HEK293 (cell line): ENCODE measurements at regions not wholly inside any gene's neighbourhood (a gene's known extent, or its start where the extent isn't known, plus 50 kb on each side); places are given as distances from the start of the nearest gene placed in this dataset.

Experiments used
- CTCF ChIA-PET: fragments of 350-600 bp; formaldehyde crosslinking; extraction: SDS; loops from one replicate; lab custom pipeline; 2021; ENCODE audit warnings: antibody characterized with exemption; lab: Yijun Ruan, JAX
- POLR2A ChIA-PET: fragments of 300-600 bp; formaldehyde crosslinking; extraction: SDS; loops from one replicate; lab custom pipeline; 2020; ENCODE audit warnings: antibody characterized with exemption, inconsistent platforms; lab: Yijun Ruan, JAX
- H3K27ac ChIP-seq: fragments of 200-500 bp; sonication (Bioruptor generic); 2 replicates; pipeline ENCODE4 v1.5.1; 2014; ENCODE audit warnings: low read depth, low read length, control low read depth, inconsistent platforms; ENCODE audit errors: extremely low read depth
- H3K36me3 ChIP-seq, 2 experiments: fragments of 200-500 bp in 1 of 2; sonication (Bioruptor generic) in 1 of 2; 1 replicate in 1 of 2; 2 replicates in 1 of 2; pipeline ENCODE4 v1.5.1; 2014 to 2017; ENCODE audit warnings: inconsistent platforms in 2 of 2, low read length in 2 of 2; ENCODE audit not compliant: control insufficient read depth in 2 of 2, insufficient read depth in 1 of 2
- H3K4me1 ChIP-seq: fragments of 200-500 bp; sonication (Bioruptor generic); 2 replicates; pipeline ENCODE4 v1.5.1; 2014; ENCODE audit warnings: mild to moderate bottlenecking, low read length, inconsistent platforms; ENCODE audit not compliant: control insufficient read depth, insufficient read depth
- H3K4me3 ChIP-seq: 2 replicates; pipeline ENCODE4 v1.5.1; 2011; ENCODE audit warnings: low read depth, mild to moderate bottlenecking, control low read depth, low read length, moderate library complexity
- H3K9me3 ChIP-seq: fragments of 200-500 bp; sonication (Bioruptor generic); 2 replicates; pipeline ENCODE4 v1.5.1; 2014; ENCODE audit warnings: low read depth, low read length, inconsistent platforms; ENCODE audit not compliant: control insufficient read depth, insufficient read depth
- GFI1B ChIP-seq: fragments of 450-650 bp; formaldehyde crosslinking; IDR thresholded peaks from 2 replicates; pipeline ENCODE4 v1.5.1; 2016; ENCODE audit warnings: missing biosample characterization, missing genetic modification characterization
- GLIS2 ChIP-seq: fragments of 450-650 bp; formaldehyde crosslinking; IDR thresholded peaks from 2 replicates; pipeline ENCODE4 v1.5.1; 2016; ENCODE audit warnings: missing biosample characterization, missing genetic modification characterization
- KLF16 ChIP-seq: fragments of 450-650 bp; formaldehyde crosslinking; IDR thresholded peaks from 2 replicates; pipeline ENCODE4 v1.5.1; 2017; ENCODE audit warnings: missing biosample characterization, missing genetic modification characterization
- KLF9 ChIP-seq: fragments of 450-650 bp; formaldehyde crosslinking; IDR thresholded peaks from 2 replicates; pipeline ENCODE4 v1.5.1; 2016; ENCODE audit warnings: missing biosample characterization, missing genetic modification characterization, low read depth
- MEIS1 ChIP-seq: sonication (generic); formaldehyde crosslinking; IDR thresholded peaks from 2 replicates; pipeline ENCODE4 v1.8.1; 2022; ENCODE audit warnings: missing genetic modification reagents, mild to moderate bottlenecking, borderline replicate concordance
- OSR2 ChIP-seq: fragments of 450-650 bp; formaldehyde crosslinking; IDR thresholded peaks from 2 replicates; pipeline ENCODE4 v1.5.1; 2016; ENCODE audit warnings: missing biosample characterization, missing genetic modification characterization
- ZIC2 ChIP-seq: fragments of 450-650 bp; formaldehyde crosslinking; IDR thresholded peaks from 2 replicates; pipeline ENCODE4 v1.5.1; 2016; ENCODE audit warnings: missing biosample characterization, missing genetic modification characterization
- ZNF114 ChIP-seq: fragments of 450-650 bp; formaldehyde crosslinking; IDR thresholded peaks from 2 replicates; pipeline ENCODE4 v1.5.0; 2017; ENCODE audit warnings: missing biosample characterization, missing genetic modification characterization
- ZNF175 ChIP-seq: fragments of 450-650 bp; formaldehyde crosslinking; IDR thresholded peaks from 2 replicates; pipeline ENCODE4 v1.5.1; 2016; ENCODE audit warnings: missing biosample characterization, missing genetic modification characterization
- ZNF404 ChIP-seq: fragments of 450-650 bp; formaldehyde crosslinking; IDR thresholded peaks from 2 replicates; pipeline ENCODE4 v1.5.1; 2017; ENCODE audit warnings: missing biosample characterization, missing genetic modification characterization
- ZNF488 ChIP-seq: fragments of 450-650 bp; formaldehyde crosslinking; IDR thresholded peaks from 2 replicates; pipeline ENCODE4 v1.5.1; 2016; ENCODE audit warnings: missing biosample characterization, missing genetic modification characterization
- ZNF529 ChIP-seq: fragments of 450-650 bp; formaldehyde crosslinking; IDR thresholded peaks from 2 replicates; pipeline ENCODE4 v1.5.1; 2017; ENCODE audit warnings: missing genetic modification characterization, missing biosample characterization; ENCODE audit not compliant: insufficient replicate concordance
- ZNF561 ChIP-seq: fragments of 450-650 bp; IDR thresholded peaks from 2 replicates; pipeline ENCODE4 v1.5.1; 2018; ENCODE audit warnings: missing biosample characterization, missing genetic modification characterization, borderline replicate concordance
- ZNF600 ChIP-seq: fragments of 450-650 bp; formaldehyde crosslinking; IDR thresholded peaks from 2 replicates; pipeline ENCODE4 v1.5.1; 2016; ENCODE audit warnings: missing biosample characterization, missing genetic modification characterization
- ZNF610 ChIP-seq: fragments of 450-650 bp; formaldehyde crosslinking; IDR thresholded peaks from 2 replicates; pipeline ENCODE4 v1.5.1; 2016; ENCODE audit warnings: missing biosample characterization, missing genetic modification characterization, borderline replicate concordance
- ZNF664 ChIP-seq: fragments of 450-650 bp; formaldehyde crosslinking; IDR thresholded peaks from 2 replicates; pipeline ENCODE4 v1.5.1; 2016; ENCODE audit warnings: missing biosample characterization, missing genetic modification characterization
- ZNF704 ChIP-seq: fragments of 450-650 bp; formaldehyde crosslinking; IDR thresholded peaks from 2 replicates; pipeline ENCODE4 v1.5.1; 2016; ENCODE audit warnings: missing biosample characterization, missing genetic modification characterization
- TF ChIP-seq, protein P1 (sequence below): fragments of 450-650 bp; formaldehyde crosslinking; IDR thresholded peaks from 2 replicates; pipeline ENCODE4 v1.5.1; 2016; ENCODE audit warnings: missing biosample characterization, missing genetic modification characterization
- TF ChIP-seq, protein P2 (sequence below): fragments of 450-650 bp; formaldehyde crosslinking; IDR thresholded peaks from 2 replicates; pipeline ENCODE4 v1.5.0; 2017; ENCODE audit warnings: missing biosample characterization, missing genetic modification characterization, borderline replicate concordance

DNA sequence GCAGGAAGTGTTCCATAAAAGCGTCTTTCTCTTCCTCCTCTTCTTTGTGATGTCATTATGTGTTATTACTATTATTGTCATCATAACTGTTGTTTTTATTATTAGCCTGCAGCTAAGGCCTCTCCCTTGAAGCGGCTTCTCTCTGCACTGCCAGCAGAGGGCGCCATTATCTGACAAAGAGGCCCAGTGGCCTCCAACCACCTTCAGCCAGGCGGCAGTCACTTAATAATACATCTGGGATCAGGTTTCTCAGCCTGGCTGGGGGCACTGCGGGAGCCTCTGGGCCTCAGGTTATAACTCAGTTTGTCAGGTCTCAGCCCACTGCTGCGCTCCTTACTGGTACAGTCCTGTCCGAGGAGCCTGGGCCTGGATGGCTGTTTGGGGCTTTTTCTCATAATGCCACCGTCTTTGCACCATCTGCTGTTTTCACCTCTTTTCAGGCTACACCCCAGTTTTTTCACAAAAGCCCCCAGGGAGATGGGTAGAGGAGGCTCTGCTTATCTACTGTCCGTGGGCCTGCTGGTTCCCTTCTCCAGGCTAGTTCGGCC, 281.9 kb downstream of the NSG2 start (continued):
- TF ChIP-seq MEIS1 (peak; percentile 58; the same call in 1 of the 2 replicates), OSR2 (tag by site-specific recombination) (peak; percentile 76), ZNF175 (tag by site-specific recombination) (no peak), ZNF610 (tag by site-specific recombination) (no peak), ZNF664 (no peak), KLF16 (tag by site-specific recombination) (no peak), ZNF114 (tag by site-specific recombination) (no peak), ZNF529 (tag by site-specific recombination) (no peak), ZNF704 (tag by site-specific recombination) (no peak), ZNF600 (tag by site-specific recombination) (0 out of 2 replicates have a peak, but pooled peaks have one; percentile 47), ZNF404 (tag by site-specific recombination) (no peak), ZNF561 (tag by site-specific recombination) (peak; percentile 90), ZIC2 (tag by site-specific recombination) (peak; percentile 95)
- TF ChIP-seq, protein P1, sequence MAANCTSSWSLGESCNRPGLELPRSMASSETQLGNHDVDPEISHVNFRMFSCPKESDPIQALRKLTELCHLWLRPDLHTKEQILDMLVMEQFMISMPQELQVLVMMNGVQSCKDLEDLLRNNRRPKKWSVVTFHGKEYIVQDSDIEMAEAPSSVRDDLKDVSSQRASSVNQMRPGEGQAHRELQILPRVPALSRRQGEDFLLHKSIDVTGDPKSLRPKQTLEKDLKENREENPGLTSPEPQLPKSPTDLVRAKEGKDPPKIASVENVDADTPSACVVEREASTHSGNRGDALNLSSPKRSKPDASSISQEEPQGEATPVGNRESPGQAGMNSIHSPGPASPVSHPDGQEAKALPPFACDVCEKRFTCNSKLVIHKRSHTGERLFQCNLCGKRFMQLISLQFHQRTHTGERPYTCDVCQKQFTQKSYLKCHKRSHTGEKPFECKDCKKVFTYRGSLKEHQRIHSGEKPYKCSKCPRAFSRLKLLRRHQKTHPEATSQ (tag by site-specific recombination) = no peak
- TF ChIP-seq, protein P2, sequence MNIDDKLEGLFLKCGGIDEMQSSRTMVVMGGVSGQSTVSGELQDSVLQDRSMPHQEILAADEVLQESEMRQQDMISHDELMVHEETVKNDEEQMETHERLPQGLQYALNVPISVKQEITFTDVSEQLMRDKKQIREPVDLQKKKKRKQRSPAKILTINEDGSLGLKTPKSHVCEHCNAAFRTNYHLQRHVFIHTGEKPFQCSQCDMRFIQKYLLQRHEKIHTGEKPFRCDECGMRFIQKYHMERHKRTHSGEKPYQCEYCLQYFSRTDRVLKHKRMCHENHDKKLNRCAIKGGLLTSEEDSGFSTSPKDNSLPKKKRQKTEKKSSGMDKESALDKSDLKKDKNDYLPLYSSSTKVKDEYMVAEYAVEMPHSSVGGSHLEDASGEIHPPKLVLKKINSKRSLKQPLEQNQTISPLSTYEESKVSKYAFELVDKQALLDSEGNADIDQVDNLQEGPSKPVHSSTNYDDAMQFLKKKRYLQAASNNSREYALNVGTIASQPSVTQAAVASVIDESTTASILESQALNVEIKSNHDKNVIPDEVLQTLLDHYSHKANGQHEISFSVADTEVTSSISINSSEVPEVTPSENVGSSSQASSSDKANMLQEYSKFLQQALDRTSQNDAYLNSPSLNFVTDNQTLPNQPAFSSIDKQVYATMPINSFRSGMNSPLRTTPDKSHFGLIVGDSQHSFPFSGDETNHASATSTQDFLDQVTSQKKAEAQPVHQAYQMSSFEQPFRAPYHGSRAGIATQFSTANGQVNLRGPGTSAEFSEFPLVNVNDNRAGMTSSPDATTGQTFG (tag by site-specific recombination) = no peak

- Histone ChIP-seq H3K4me3 (no peak overlapping the region), H3K27ac (peak overlapping the region; percentile 83), H3K9me3 (no peaks in the 10 kb centered on the region), H3K36me3 (no peaks in the 10 kb centered on the region), H3K4me1 (peaks cover 10% of the 10 kb centered on the region)
- TF ChIP-seq GLIS2 (tag by site-specific recombination) (0 out of 2 replicates have a peak, but pooled peaks have one; percentile 57), KLF9 (0 out of 2 replicates have a peak, but pooled peaks have one; percentile 7), ZNF488 (tag by site-specific recombination) (no peak), GFI1B (tag by site-specific recombination) (no peak)
- CTCF ChIA-PET = interaction anchor here (0.9 to 3.8 kb wide), 9 partner anchors 10 to 407 kb away, joined by 3 to 28 read pairs (median 3); no protein-coding TSS in a partner anchor
- POLR2A ChIA-PET = interaction anchor here (1.0 kb wide), 1 partner anchor 86 kb away, joined by 3 read pairs; no protein-coding TSS in a partner anchor
These were observed 282.4 kb downstream of the NSG2 start for GRCh38 chr5:174327896-174328295.
